ENCODE measurements at regions not wholly inside any gene's neighbourhood (a gene's known extent, or its start where the extent isn't known, plus 50 kb on each side); places are given as distances from the start of the nearest gene placed in this dataset.
"Not testable (repeated sequence)": the region's sequence is repeated elsewhere in the genome, so short reads cannot be mapped to it uniquely, and the experiment has no call there.

DNA sequence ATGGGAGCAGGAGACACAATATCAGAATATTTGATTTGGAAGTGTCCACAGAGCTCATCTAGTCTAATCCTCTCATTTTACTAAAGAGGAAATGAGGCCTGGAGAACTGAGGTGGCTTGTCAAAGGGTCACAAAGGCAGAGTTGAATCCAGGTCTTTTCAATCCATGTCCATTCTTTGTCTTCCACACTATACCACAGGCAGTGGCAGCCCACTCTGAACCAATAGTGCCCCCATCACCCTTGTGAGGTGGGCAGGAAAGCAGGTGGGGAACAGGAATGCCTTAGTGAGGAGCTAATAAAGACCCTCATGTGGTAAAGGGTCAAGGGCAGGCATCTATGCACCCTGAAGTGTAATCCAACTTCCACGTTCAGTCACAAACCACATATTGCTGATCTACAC is 134.8 kb upstream of the EGLN3 start:
- Histone ChIP-seq H3K4me3 (no peak overlapping the region), H3K27ac (no peak overlapping the region), H3K27me3 (no peaks in the 10 kb centered on the region), H3K36me3 (no peaks in the 10 kb centered on the region), H3K4me1 (peaks cover 0 to 18% (median 8%) of the 10 kb centered on the region in 3 donors), H3K9me3 (no peaks in the 10 kb centered on the region)
- no peak for ATAC-seq
- TF ChIP-seq POLR2AphosphoS5 (IDR thresholded peaks at IDR 0.05) (no peak), POLR2A (IDR thresholded peaks at IDR 0.05) (no peak), EP300 (IDR thresholded peaks at IDR 0.05) (no peak)
- TF ChIP-seq, protein P1, sequence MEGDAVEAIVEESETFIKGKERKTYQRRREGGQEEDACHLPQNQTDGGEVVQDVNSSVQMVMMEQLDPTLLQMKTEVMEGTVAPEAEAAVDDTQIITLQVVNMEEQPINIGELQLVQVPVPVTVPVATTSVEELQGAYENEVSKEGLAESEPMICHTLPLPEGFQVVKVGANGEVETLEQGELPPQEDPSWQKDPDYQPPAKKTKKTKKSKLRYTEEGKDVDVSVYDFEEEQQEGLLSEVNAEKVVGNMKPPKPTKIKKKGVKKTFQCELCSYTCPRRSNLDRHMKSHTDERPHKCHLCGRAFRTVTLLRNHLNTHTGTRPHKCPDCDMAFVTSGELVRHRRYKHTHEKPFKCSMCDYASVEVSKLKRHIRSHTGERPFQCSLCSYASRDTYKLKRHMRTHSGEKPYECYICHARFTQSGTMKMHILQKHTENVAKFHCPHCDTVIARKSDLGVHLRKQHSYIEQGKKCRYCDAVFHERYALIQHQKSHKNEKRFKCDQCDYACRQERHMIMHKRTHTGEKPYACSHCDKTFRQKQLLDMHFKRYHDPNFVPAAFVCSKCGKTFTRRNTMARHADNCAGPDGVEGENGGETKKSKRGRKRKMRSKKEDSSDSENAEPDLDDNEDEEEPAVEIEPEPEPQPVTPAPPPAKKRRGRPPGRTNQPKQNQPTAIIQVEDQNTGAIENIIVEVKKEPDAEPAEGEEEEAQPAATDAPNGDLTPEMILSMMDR (IDR thresholded peaks at IDR 0.05) = no peak
- WGBS, 2 donors (ENCODE audit: low coverage in 1 of 2) = 78 to 86% methylated on average over 1 of the region's 1 CpG

- peak overlapping the region in 2 of 4 donors; percentile 37 to 45 for H3K27ac ChIP-seq
- H3K27me3 ChIP-seq = no peaks in the 10 kb centered on the region
- H3K36me3 ChIP-seq = no peaks in the 10 kb centered on the region
- TF ChIP-seq EP300 (IDR thresholded peaks at IDR 0.05) (no peak), POLR2AphosphoS5 (IDR thresholded peaks at IDR 0.05) (peak; percentile 45)
- TF ChIP-seq, protein P1 (IDR thresholded peaks at IDR 0.05) = no peak
- no peak overlapping the region for H3K4me3 ChIP-seq
- no peak for ATAC-seq
- H3K4me1 ChIP-seq = peaks cover 0 to 18% (median 8%) of the 10 kb centered on the region in 3 donors
- WGBS, 2 donors (ENCODE audit: low coverage in 1 of 2) = 26 to 41% methylated on average over 6 of the region's 6 CpGs
- no peaks in the 10 kb centered on the region for H3K9me3 ChIP-seq
Measured at GRCh38 chr14:34081576-34082136, 130.8 kb upstream of the EGLN3 start.

DNA sequence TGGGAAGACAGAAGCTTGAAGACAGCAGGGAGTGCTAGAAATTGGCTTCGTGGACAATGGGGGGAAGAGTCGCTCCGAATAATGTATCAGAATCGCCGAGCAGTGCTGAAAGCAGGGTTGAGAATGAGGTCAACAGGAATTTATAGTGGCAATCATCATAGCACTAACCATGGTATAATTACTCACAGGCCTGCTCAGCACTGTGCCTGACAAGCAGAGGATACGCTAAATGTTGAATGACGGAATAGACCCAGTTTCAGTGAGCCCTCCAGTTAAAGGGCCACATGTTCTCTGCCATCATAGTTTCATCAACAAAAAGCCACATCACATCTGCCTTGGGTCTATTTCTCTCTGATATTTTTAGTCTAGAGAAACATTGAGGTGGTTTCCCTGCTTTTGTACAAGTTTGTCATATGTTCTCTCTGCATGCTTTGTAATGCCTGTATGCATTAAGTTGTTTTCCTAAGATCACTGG is 130.3 kb upstream of the EGLN3 start:
- TF ChIP-seq POLR2A (IDR thresholded peaks at IDR 0.05) (no peak), POLR2AphosphoS5 (IDR thresholded peaks at IDR 0.05) (no peak), EP300 (IDR thresholded peaks at IDR 0.05) (no peak)
- TF ChIP-seq, protein P1 (IDR thresholded peaks at IDR 0.05) = no peak
- H3K4me3 ChIP-seq = no peak overlapping the region
- 65 to 86% methylated on average over 5 to 6 of the region's 7 CpGs for WGBS, 2 donors (ENCODE audit: low coverage in 1 of 2)
- H3K27ac ChIP-seq = peak overlapping the region in 2 of 4 donors; percentile 37 to 45
- no peaks in the 10 kb centered on the region for H3K9me3 ChIP-seq
- H3K27me3 ChIP-seq = no peaks in the 10 kb centered on the region
- no peak for ATAC-seq
- H3K36me3 ChIP-seq = no peaks in the 10 kb centered on the region
- peaks cover 0 to 18% (median 8%) of the 10 kb centered on the region in 3 donors for H3K4me1 ChIP-seq

- H3K27ac ChIP-seq, H3K9me3 ChIP-seq, ATAC-seq, H3K4me3 ChIP-seq, H3K27me3 ChIP-seq, H3K36me3 ChIP-seq: not testable (repeated sequence)
- 94 to 100% methylated on average over 2 of the region's 4 CpGs for WGBS, 2 donors (ENCODE audit: low coverage in 1 of 2)
- peaks cover 0 to 18% (median 8%) of the 10 kb centered on the region in 3 donors for H3K4me1 ChIP-seq
Measured at GRCh38 chr14:34079643-34080042, 128.8 kb upstream of the EGLN3 start.

DNA sequence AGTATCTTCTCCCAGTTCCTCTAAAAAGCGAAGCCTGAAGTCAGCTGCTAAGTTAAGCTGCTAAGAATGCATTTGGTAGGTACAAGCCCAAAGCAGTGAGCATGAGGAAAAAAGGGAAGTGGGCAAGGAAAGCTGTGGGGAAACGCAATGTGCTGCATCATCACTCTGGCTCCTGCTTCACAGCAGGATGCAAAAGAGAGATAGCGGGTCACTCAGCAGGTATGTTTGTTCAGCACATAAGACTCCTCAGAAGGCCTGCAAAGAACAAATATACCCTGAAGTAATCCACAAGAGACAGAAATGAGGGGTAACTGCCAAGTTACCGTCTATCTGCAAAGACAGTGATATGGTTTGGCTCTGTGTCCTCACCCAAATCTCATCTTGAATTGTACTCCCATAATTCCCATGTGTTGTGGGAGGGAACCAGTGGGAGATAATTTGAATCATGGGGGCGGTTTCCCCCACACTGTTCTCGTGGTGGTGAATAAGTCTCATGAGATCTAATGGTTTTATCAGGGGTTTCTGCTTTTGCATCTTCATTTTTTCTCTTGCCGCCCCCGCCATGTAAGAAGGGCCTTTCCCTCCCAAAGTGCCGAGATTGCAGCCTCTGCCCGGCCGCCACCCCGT is 127.4 kb upstream of the EGLN3 start:
- H3K27me3 ChIP-seq = no peaks in the 10 kb centered on the region
- peaks cover 0 to 18% (median 8%) of the 10 kb centered on the region in 3 donors for H3K4me1 ChIP-seq
- 78 to 92% methylated on average over 5 to 6 of the region's 12 CpGs for WGBS, 2 donors (ENCODE audit: low coverage in 1 of 2)
- H3K27ac ChIP-seq = no peak overlapping the region
- no peaks in the 10 kb centered on the region for H3K9me3 ChIP-seq
- TF ChIP-seq, protein P1 (IDR thresholded peaks at IDR 0.05) = no peak
- TF ChIP-seq EP300 (IDR thresholded peaks at IDR 0.05) = no peak
- TF ChIP-seq POLR2A (IDR thresholded peaks at IDR 0.05) = no peak
- TF ChIP-seq POLR2AphosphoS5 (IDR thresholded peaks at IDR 0.05) = no peak
- H3K36me3 ChIP-seq = no peaks in the 10 kb centered on the region
- no peak overlapping the region for H3K4me3 ChIP-seq
- ATAC-seq = no peak
